Lower lobe of right lung (tissue), 2 donors: ENCODE measurements at regions not wholly inside any gene's neighbourhood (a gene's known extent, or its start where the extent isn't known, plus 50 kb on each side); places are given as distances from the start of the nearest gene placed in this dataset.

Experiments used
- ATAC-seq, 2 donors: fragments of 200-7000 bp; cut with Tn5 transposase; one replicate each; pipeline ENCODE4 v1.9.1; 2020 to 2022; ENCODE audit warnings: mild to moderate bottlenecking in 2 of 2, moderate library complexity in 2 of 2
- DNase-seq: peaks from one replicate; pipeline ENCODE4 v3.0.0-alpha.2; 2020
- H3K27ac ChIP-seq: fragments of 200-600 bp; one replicate; pipeline ENCODE4 v1.8.0; 2022
- H3K27me3 ChIP-seq: fragments of 200-600 bp; one replicate; pipeline ENCODE4 v1.8.0; 2022; ENCODE audit warnings: low read depth
- H3K36me3 ChIP-seq: fragments of 200-600 bp; one replicate; pipeline ENCODE4 v1.8.0; 2022; ENCODE audit warnings: mild to moderate bottlenecking
- H3K4me1 ChIP-seq: fragments of 200-600 bp; one replicate; pipeline ENCODE4 v1.8.0; 2022
- H3K4me3 ChIP-seq: fragments of 200-600 bp; one replicate; pipeline ENCODE4 v1.8.0; 2022; ENCODE audit warnings: mild to moderate bottlenecking
- H3K9me3 ChIP-seq: fragments of 200-600 bp; one replicate; pipeline ENCODE4 v1.8.0; 2022
- CTCF ChIP-seq: fragments of 200-600 bp; IDR thresholded peaks from one replicate; pipeline ENCODE4 v1.8.0; 2022; ENCODE audit warnings: antibody characterized with exemption, mild to moderate bottlenecking
- intact Hi-C: fragments of 100-400 bp; cut with DNase I; formaldehyde crosslinking; loops from one replicate; pipeline ENCODE4 v1.11.0; 2022
- donor health status: DM: no; HTN: yes; CAD: no; lungs with severe emphysema.

GRCh38 chr2:21253311-21254027 lies 129.7 kb downstream of the TDRD15 start:
- no peak for TF ChIP-seq CTCF
- DNase-seq (no peak), ATAC-seq (no peak)
- no peaks in the 10 kb centered on the region for H3K36me3 ChIP-seq
- H3K4me1 ChIP-seq, result no peaks in the 10 kb centered on the region
- no peak overlapping the region for H3K4me3 ChIP-seq
- H3K27me3 ChIP-seq, result no peaks in the 10 kb centered on the region
- intact Hi-C loops, result no loop called here
- H3K9me3 ChIP-seq, result no peaks in the 10 kb centered on the region
- H3K27ac ChIP-seq, result no peak overlapping the region

GRCh38 chr2:21254170-21254965 lies 130.6 kb downstream of the TDRD15 start:
- intact Hi-C loops, result no loop called here

GRCh38 chr2:21256006-21256405 lies 132.2 kb downstream of the TDRD15 start:
- Histone ChIP-seq H3K27me3 (no peaks in the 10 kb centered on the region), H3K36me3 (no peaks in the 10 kb centered on the region), H3K4me1 (no peaks in the 10 kb centered on the region), H3K4me3 (no peak overlapping the region), H3K27ac (no peak overlapping the region), H3K9me3 (no peaks in the 10 kb centered on the region)
- peak; percentile 80 to 88 for ATAC-seq
- no peak for DNase-seq
- intact Hi-C loops, result no loop called here
- TF ChIP-seq CTCF, result no peak

More at GRCh38 chr2:21254170-21254965, 130.6 kb downstream of the TDRD15 start:
- Histone ChIP-seq H3K9me3 (no peaks in the 10 kb centered on the region), H3K27ac (no peak overlapping the region), H3K36me3 (no peaks in the 10 kb centered on the region), H3K4me3 (no peak overlapping the region), H3K4me1 (no peaks in the 10 kb centered on the region), H3K27me3 (no peaks in the 10 kb centered on the region)
- no peak for TF ChIP-seq CTCF
- no peak for ATAC-seq
- DNase-seq, result no peak

DNA sequence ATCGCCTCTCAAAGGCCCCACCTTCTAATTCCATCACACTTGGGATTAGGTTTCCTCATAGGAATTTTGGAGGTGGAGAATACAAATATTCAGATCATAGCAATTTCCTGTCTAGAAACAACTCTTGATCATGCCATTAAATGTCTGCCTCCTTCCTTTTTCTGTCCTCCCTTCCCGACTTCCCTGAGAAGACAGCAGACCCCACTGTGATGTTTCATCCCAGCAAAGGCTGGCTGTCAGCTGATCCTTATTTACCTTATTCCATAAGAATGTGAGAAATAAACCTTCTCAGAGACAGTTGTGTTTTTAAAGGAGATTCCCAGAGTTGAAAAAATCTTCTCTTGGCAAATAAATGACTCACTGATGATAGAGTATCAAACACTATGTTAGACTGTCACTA lies 133.9 kb downstream of the TDRD15 start:
- no peaks in the 10 kb centered on the region for H3K9me3 ChIP-seq
- no peak for ATAC-seq
- intact Hi-C loops, result no loop called here

GRCh38 chr2:21258082-21258481 lies 134.3 kb downstream of the TDRD15 start:
- DNase-seq (no peak), ATAC-seq (no peak)
- Histone ChIP-seq H3K27me3 (no peaks in the 10 kb centered on the region), H3K4me1 (no peaks in the 10 kb centered on the region), H3K4me3 (no peak overlapping the region), H3K27ac (no peak overlapping the region), H3K9me3 (no peaks in the 10 kb centered on the region), H3K36me3 (no peaks in the 10 kb centered on the region)
- intact Hi-C loops, result no loop called here
- no peak for TF ChIP-seq CTCF

More for the DNA sequence above, 133.9 kb downstream of the TDRD15 start:
- H3K27ac ChIP-seq, result no peak overlapping the region
- H3K27me3 ChIP-seq, result no peaks in the 10 kb centered on the region
- TF ChIP-seq CTCF, result no peak
- no peak for DNase-seq
- H3K36me3 ChIP-seq, result no peaks in the 10 kb centered on the region
- H3K4me3 ChIP-seq, result no peak overlapping the region
- H3K4me1 ChIP-seq, result no peaks in the 10 kb centered on the region
